Trophoblast cell (in vitro differentiated cells and primary cell): ENCODE measurements at regions not wholly inside any gene's neighbourhood (a gene's known extent, or its start where the extent isn't known, plus 50 kb on each side); places are given as distances from the start of the nearest gene placed in this dataset.
"Not testable (repeated sequence)": the region's sequence is repeated elsewhere in the genome, so short reads cannot be mapped to it uniquely, and the experiment has no call there.

ENCODE experiments used
- DNase-seq, 2 donors: peaks; one replicate each; pipeline ENCODE4 v3.0.0-alpha.2; 2016
- H2AFZ ChIP-seq: 2 replicates; pipeline ENCODE4 v1.6.1; 2013; ENCODE audit warnings: low read length, moderate library complexity, mild to moderate bottlenecking; ENCODE audit not compliant: insufficient read depth, poor library complexity
- H2AK5ac ChIP-seq: 2 replicates; pipeline ENCODE4 v1.6.1; 2013; ENCODE audit warnings: mild to moderate bottlenecking, low read length
- H2BK120ac ChIP-seq: 2 replicates; pipeline ENCODE4 v1.6.1; 2013; ENCODE audit warnings: low read length, mild to moderate bottlenecking, moderate library complexity; ENCODE audit not compliant: insufficient read depth, poor library complexity
- H2BK12ac ChIP-seq: 2 replicates; pipeline ENCODE4 v1.6.1; 2013; ENCODE audit warnings: mild to moderate bottlenecking, low read length, moderate library complexity
- H2BK5ac ChIP-seq: 2 replicates; pipeline ENCODE4 v1.6.1; 2013; ENCODE audit warnings: low read length, low read depth, moderate library complexity, mild to moderate bottlenecking; ENCODE audit not compliant: poor library complexity
- H3K14ac ChIP-seq: 2 replicates; pipeline ENCODE4 v1.6.1; 2013; ENCODE audit warnings: mild to moderate bottlenecking, low read length
- H3K18ac ChIP-seq: 2 replicates; pipeline ENCODE4 v1.6.1; 2013; ENCODE audit warnings: mild to moderate bottlenecking, low read length
- H3K23ac ChIP-seq: 2 replicates; pipeline ENCODE4 v1.6.1; 2013; ENCODE audit warnings: low read length
- H3K27ac ChIP-seq: 2 replicates; pipeline ENCODE4 v1.5.1; 2013; ENCODE audit warnings: low read depth, mild to moderate bottlenecking, inconsistent platforms, low read length, moderate library complexity
- H3K27me3 ChIP-seq: 2 replicates; pipeline ENCODE4 v1.6.1; 2013; ENCODE audit warnings: inconsistent platforms, mild to moderate bottlenecking, low read length, moderate library complexity; ENCODE audit not compliant: insufficient read depth
- H3K36me3 ChIP-seq, 2 experiments: 1 replicate in 1 of 2; 2 replicates in 1 of 2; pipeline ENCODE4 v1.6.1; 2013; ENCODE audit warnings: low read length in 2 of 2, mild to moderate bottlenecking in 2 of 2, moderate library complexity in 1 of 2; ENCODE audit not compliant: insufficient read depth in 2 of 2, control insufficient read depth in 1 of 2
- H3K4ac ChIP-seq: 2 replicates; pipeline ENCODE4 v1.6.1; 2013; ENCODE audit warnings: low read depth, mild to moderate bottlenecking, low read length, moderate library complexity
- H3K4me1 ChIP-seq, 2 experiments: 1 replicate in 1 of 2; 2 replicates in 1 of 2; pipeline ENCODE4 v1.6.1; 2013; ENCODE audit warnings: low read length in 2 of 2, mild to moderate bottlenecking in 2 of 2, moderate library complexity in 1 of 2; ENCODE audit not compliant: insufficient read depth in 2 of 2, control insufficient read depth in 1 of 2
- H3K4me2 ChIP-seq: 2 replicates; pipeline ENCODE4 v1.6.1; 2013; ENCODE audit warnings: inconsistent platforms, mild to moderate bottlenecking, low read length, moderate library complexity
- H3K4me3 ChIP-seq: 2 replicates; pipeline ENCODE4 v1.5.1; 2013; ENCODE audit warnings: mild to moderate bottlenecking, low read depth, low read length, inconsistent platforms
- H3K79me1 ChIP-seq: one replicate; pipeline ENCODE4 v1.6.1; 2013; ENCODE audit warnings: low read length
- H3K79me2 ChIP-seq: 2 replicates; pipeline ENCODE4 v1.6.1; 2013; ENCODE audit warnings: low read length, mild to moderate bottlenecking; ENCODE audit not compliant: control insufficient read depth, insufficient read depth, poor library complexity
- H3K9ac ChIP-seq: 2 replicates; pipeline ENCODE4 v1.6.1; 2013; ENCODE audit warnings: mild to moderate bottlenecking, low read length
- H3K9me3 ChIP-seq: 2 replicates; pipeline ENCODE4 v1.6.1; 2013; ENCODE audit warnings: low read depth, mild to moderate bottlenecking, control low read depth, inconsistent platforms, low read length; ENCODE audit not compliant: insufficient read depth
- H4K12ac ChIP-seq: 2 replicates; pipeline ENCODE4 v1.6.1; 2013; ENCODE audit warnings: low read depth, mild to moderate bottlenecking, low read length, moderate library complexity
- H4K8ac ChIP-seq: 2 replicates; pipeline ENCODE4 v1.6.1; 2013; ENCODE audit warnings: low read depth, mild to moderate bottlenecking, low read length, moderate library complexity
- H4K91ac ChIP-seq: one replicate; pipeline ENCODE4 v1.6.1; 2013; ENCODE audit warnings: low read depth, mild to moderate bottlenecking, low read length, moderate library complexity
- WGBS: extraction: QIAGEN DNeasy Blood & Tissue Kit; methylation state at CpG from one replicate; pipeline ENCODE4 v1.1.7; 2013; ENCODE audit warnings: missing lambda C conversion rate; ENCODE audit not compliant: insufficient read length, insufficient coverage; ENCODE audit errors: extremely low coverage; 5-methylcytosine and 5-hydroxymethylcytosine counted together

DNA sequence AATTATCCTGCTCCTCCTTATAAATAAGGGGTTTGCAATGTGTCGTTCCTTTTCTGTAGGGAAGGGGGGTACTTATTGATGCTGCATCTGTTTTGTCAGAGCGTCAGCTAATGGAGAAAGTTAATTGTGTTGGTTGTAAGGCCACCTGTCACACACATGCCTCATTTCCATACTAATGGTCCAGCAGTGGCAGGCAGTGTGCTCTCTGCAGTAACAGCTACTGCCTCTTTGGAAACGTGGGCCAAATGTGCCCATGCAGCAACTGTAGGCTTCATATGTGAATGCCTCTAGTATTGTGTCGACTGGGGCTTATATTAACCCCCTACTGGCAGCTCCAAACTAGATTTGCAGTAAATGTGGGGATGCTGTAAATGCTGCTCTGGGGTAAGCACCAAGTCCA, 56.3 kb upstream of the OLIG3 start:
- Histone ChIP-seq H2BK120ac (no peak overlapping the region), H3K9me3 (no peaks in the 10 kb centered on the region), H3K9ac (no peak overlapping the region), H3K4me1 (no peaks in the 10 kb centered on the region), H2BK5ac (no peak overlapping the region), H3K23ac (no peak overlapping the region), H2BK12ac (no peak overlapping the region), H3K14ac (no peak overlapping the region), H4K8ac (no peak overlapping the region), H3K4me2 (no peak overlapping the region), H3K36me3 (no peaks in the 10 kb centered on the region), H3K27ac (no peak overlapping the region), H2AFZ (no peak overlapping the region), H4K91ac (no peak overlapping the region), H4K12ac (no peak overlapping the region), H3K18ac (no peak overlapping the region), H3K4ac (no peak overlapping the region), H3K79me2 (no peaks in the 10 kb centered on the region), H3K79me1 (no peaks in the 10 kb centered on the region), H3K27me3 (no peaks in the 10 kb centered on the region), H2AK5ac (no peak overlapping the region), H3K4me3 (no peak overlapping the region)
- WGBS: no CpG with 5 or more reads among the region's 4 CpGs
- no peak for DNase-seq

GRCh38 chr6:137552146-137552545, 58.0 kb upstream of the OLIG3 start:
- Histone ChIP-seq H3K14ac (no peak overlapping the region), H4K91ac (no peak overlapping the region), H3K4me3 (no peak overlapping the region), H2BK12ac (no peak overlapping the region), H4K8ac (no peak overlapping the region), H3K27ac (no peak overlapping the region), H3K79me2 (no peaks in the 10 kb centered on the region), H3K4me2 (no peak overlapping the region), H3K9me3 (no peaks in the 10 kb centered on the region), H3K36me3 (no peaks in the 10 kb centered on the region), H3K79me1 (no peaks in the 10 kb centered on the region), H3K4me1 (no peaks in the 10 kb centered on the region), H2AFZ (no peak overlapping the region), H3K27me3 (no peaks in the 10 kb centered on the region), H3K18ac (no peak overlapping the region), H2BK120ac (no peak overlapping the region), H3K23ac (no peak overlapping the region), H3K9ac (no peak overlapping the region), H4K12ac (no peak overlapping the region), H2AK5ac (no peak overlapping the region), H3K4ac (no peak overlapping the region), H2BK5ac (no peak overlapping the region)
- no CpG with 5 or more reads among the region's 1 CpG for WGBS
- no peak for DNase-seq

DNA sequence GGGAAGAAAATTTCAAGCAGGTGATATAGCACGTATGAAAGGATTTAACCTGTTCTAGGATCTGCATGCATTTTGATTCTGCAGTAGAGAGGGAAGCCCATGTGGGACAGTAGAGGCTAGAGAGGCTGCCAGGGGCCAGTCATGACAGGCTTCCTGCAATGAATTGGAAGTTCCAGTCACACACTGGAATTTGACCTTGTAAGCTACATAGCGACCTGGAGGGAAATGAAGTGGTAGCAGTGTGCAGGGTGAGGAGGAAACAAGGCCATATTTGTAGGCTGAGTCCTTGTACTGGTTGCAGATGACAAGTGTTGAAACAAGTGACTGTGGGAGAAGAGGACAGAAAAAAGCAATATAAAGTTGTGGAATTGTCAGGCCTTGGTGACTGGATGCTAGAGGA, 58.6 kb upstream of the OLIG3 start:
- Histone ChIP-seq H2AK5ac (no peak overlapping the region), H2AFZ (no peak overlapping the region), H2BK120ac (no peak overlapping the region), H3K27ac (no peak overlapping the region), H3K9me3 (no peaks in the 10 kb centered on the region), H3K14ac (no peak overlapping the region), H3K27me3 (no peaks in the 10 kb centered on the region), H3K4ac (no peak overlapping the region), H3K9ac (no peak overlapping the region), H3K79me1 (no peaks in the 10 kb centered on the region), H3K4me2 (no peak overlapping the region), H3K23ac (no peak overlapping the region), H4K12ac (no peak overlapping the region), H3K18ac (no peak overlapping the region), H2BK12ac (no peak overlapping the region), H3K4me3 (no peak overlapping the region), H3K79me2 (no peaks in the 10 kb centered on the region), H3K4me1 (no peaks in the 10 kb centered on the region), H2BK5ac (no peak overlapping the region), H3K36me3 (no peaks in the 10 kb centered on the region), H4K8ac (no peak overlapping the region), H4K91ac (no peak overlapping the region)
- DNase-seq: no peak
- WGBS: no CpG with 5 or more reads among the region's 2 CpGs

GRCh38 chr6:137559521-137560183, 65.5 kb upstream of the OLIG3 start:
- H3K4me2 ChIP-seq, H3K9me3 ChIP-seq, H3K4me3 ChIP-seq, H3K79me1 ChIP-seq, H3K4ac ChIP-seq, H3K79me2 ChIP-seq, H3K27ac ChIP-seq, H3K18ac ChIP-seq, H2BK120ac ChIP-seq, H4K12ac ChIP-seq, H2AK5ac ChIP-seq, H3K4me1 ChIP-seq, H3K36me3 ChIP-seq, H3K23ac ChIP-seq, H4K8ac ChIP-seq, H3K14ac ChIP-seq, H3K27me3 ChIP-seq, H4K91ac ChIP-seq, H2BK5ac ChIP-seq, H3K9ac ChIP-seq, H2AFZ ChIP-seq, DNase-seq, H2BK12ac ChIP-seq: not testable (repeated sequence)
- no CpG with 5 or more reads among the region's 3 CpGs for WGBS
